ENCODE measurements at regions not wholly inside any gene's neighbourhood (a gene's known extent, or its start where the extent isn't known, plus 50 kb on each side); places are given as distances from the start of the nearest gene placed in this dataset.

- WGBS, 2 donors (ENCODE audit: low coverage in 1 of 2), result 75 to 100% methylated on average over 1 to 2 of the region's 2 CpGs
- DNase-seq, result no peak
- in situ Hi-C loops (cut with MboI; ENCODE audit: low pct_ligation_motif_present in 1 of 4, low pct_unique_long_range_greater_than_20kb in 1 of 4, low sequenced_read_pairs in 3 of 4), result no loop called here
- TF ChIP-seq CTCF (IDR thresholded peaks at IDR 0.05), result no peak
- TF ChIP-seq EP300 (IDR thresholded peaks at IDR 0.05; ENCODE audit: low read depth), result no peak
- TF ChIP-seq POLR2AphosphoS5 (IDR thresholded peaks at IDR 0.05), result no peak
- no peak for TF ChIP-seq POLR2A (IDR thresholded peaks at IDR 0.05)
- Histone ChIP-seq H3K4me1 (no peaks in the 10 kb centered on the region), H3K9me3 (no peaks in the 10 kb centered on the region), H3K4me3 (no peak overlapping the region), H3K27ac (no peak overlapping the region), H3K36me3 (no peaks in the 10 kb centered on the region), H3K27me3 (no peaks in the 10 kb centered on the region)
- intact Hi-C loops (cut with DNase I; ENCODE audit: low total_unique reads), result no loop called here
Measured at GRCh38 chrX:109939498-109939897, 63.4 kb upstream of the TMEM164 start.

- DNase-seq, result no peak
- in situ Hi-C loops (cut with MboI; ENCODE audit: low pct_ligation_motif_present in 1 of 4, low pct_unique_long_range_greater_than_20kb in 1 of 4, low sequenced_read_pairs in 3 of 4), result no loop called here
- intact Hi-C loops (cut with DNase I; ENCODE audit: low total_unique reads), result no loop called here
- 66 to 100% methylated on average over 1 to 2 of the region's 2 CpGs for WGBS, 2 donors (ENCODE audit: low coverage in 1 of 2)
- Histone ChIP-seq H3K9me3 (no peaks in the 10 kb centered on the region), H3K4me1 (no peaks in the 10 kb centered on the region), H3K27ac (no peak overlapping the region), H3K27me3 (no peaks in the 10 kb centered on the region), H3K36me3 (no peaks in the 10 kb centered on the region), H3K4me3 (no peak overlapping the region)
- TF ChIP-seq POLR2AphosphoS5 (IDR thresholded peaks at IDR 0.05) (no peak), POLR2A (IDR thresholded peaks at IDR 0.05) (no peak), CTCF (IDR thresholded peaks at IDR 0.05) (no peak), EP300 (IDR thresholded peaks at IDR 0.05; ENCODE audit: low read depth) (no peak)
Measured at GRCh38 chrX:109940411-109940810, 62.5 kb upstream of the TMEM164 start.

GRCh38 chrX:109943092-109943739 lies 59.7 kb upstream of the TMEM164 start:
- DNase-seq, result no peak
- no peak overlapping the region for H3K27ac ChIP-seq
- no peaks in the 10 kb centered on the region for H3K9me3 ChIP-seq
- in situ Hi-C loops (cut with MboI; ENCODE audit: low pct_ligation_motif_present in 1 of 4, low pct_unique_long_range_greater_than_20kb in 1 of 4, low sequenced_read_pairs in 3 of 4) (no loop called here), intact Hi-C loops (cut with DNase I; ENCODE audit: low total_unique reads) (no loop called here)
- 58% methylated on average over 2 of the region's 2 CpGs; no CpG with 5 or more reads in 1 of the 2 donors for WGBS, 2 donors (ENCODE audit: low coverage in 1 of 2)
- H3K4me3 ChIP-seq, result no peak overlapping the region
- no peaks in the 10 kb centered on the region for H3K36me3 ChIP-seq
- TF ChIP-seq EP300 (IDR thresholded peaks at IDR 0.05; ENCODE audit: low read depth) (no peak), POLR2AphosphoS5 (IDR thresholded peaks at IDR 0.05) (no peak)
- no peaks in the 10 kb centered on the region for H3K27me3 ChIP-seq
- no peaks in the 10 kb centered on the region for H3K4me1 ChIP-seq

- in situ Hi-C loops (cut with MboI; ENCODE audit: low pct_ligation_motif_present in 1 of 4, low pct_unique_long_range_greater_than_20kb in 1 of 4, low sequenced_read_pairs in 3 of 4), result no loop called here
- Histone ChIP-seq H3K27me3 (no peaks in the 10 kb centered on the region), H3K9me3 (no peaks in the 10 kb centered on the region), H3K4me3 (no peak overlapping the region), H3K36me3 (no peaks in the 10 kb centered on the region), H3K27ac (no peak overlapping the region), H3K4me1 (no peaks in the 10 kb centered on the region)
- 79% methylated on average over 1 of the region's 1 CpG; no CpG with 5 or more reads in 1 of the 2 donors for WGBS, 2 donors (ENCODE audit: low coverage in 1 of 2)
- TF ChIP-seq POLR2A (IDR thresholded peaks at IDR 0.05), result no peak
- no peak for TF ChIP-seq POLR2AphosphoS5 (IDR thresholded peaks at IDR 0.05)
- no peak for TF ChIP-seq EP300 (IDR thresholded peaks at IDR 0.05; ENCODE audit: low read depth)
- no peak for DNase-seq
- intact Hi-C loops (cut with DNase I; ENCODE audit: low total_unique reads), result no loop called here
Measured at GRCh38 chrX:109943740-109944092, 59.2 kb upstream of the TMEM164 start.

- H3K4me1 ChIP-seq, result no peaks in the 10 kb centered on the region
- H3K36me3 ChIP-seq, result no peaks in the 10 kb centered on the region
- 48 to 71% methylated on average over 1 to 2 of the region's 2 CpGs for WGBS, 2 donors (ENCODE audit: low coverage in 1 of 2)
- DNase-seq, result no peak
- TF ChIP-seq EP300 (IDR thresholded peaks at IDR 0.05; ENCODE audit: low read depth) (no peak), POLR2AphosphoS5 (IDR thresholded peaks at IDR 0.05) (no peak), CTCF (IDR thresholded peaks at IDR 0.05) (no peak)
- intact Hi-C loops (cut with DNase I; ENCODE audit: low total_unique reads) (no loop called here), in situ Hi-C loops (cut with MboI; ENCODE audit: low pct_ligation_motif_present in 1 of 4, low pct_unique_long_range_greater_than_20kb in 1 of 4, low sequenced_read_pairs in 3 of 4) (no loop called here)
- no peak overlapping the region for H3K27ac ChIP-seq
- no peak overlapping the region for H3K4me3 ChIP-seq
- H3K9me3 ChIP-seq, result no peaks in the 10 kb centered on the region
- H3K27me3 ChIP-seq, result no peaks in the 10 kb centered on the region
Measured at GRCh38 chrX:109952050-109952449, 50.9 kb upstream of the TMEM164 start.
